Stimulated activated CD4-positive, alpha-beta T cell treated with anti-CD3 and anti-CD28 coated beads, Interleukin-12 subunit alpha, Interleukin-12 subunit beta, amount 100 ng/mL, for 4 hours (primary cell): ENCODE measurements at regions not wholly inside any gene's neighbourhood (a gene's known extent, or its start where the extent isn't known, plus 50 kb on each side); places are given as distances from the start of the nearest gene placed in this dataset.

Experiments
- DNase-seq: peaks from one replicate; pipeline ENCODE4 v3.0.0-alpha.2; 2020

DNA sequence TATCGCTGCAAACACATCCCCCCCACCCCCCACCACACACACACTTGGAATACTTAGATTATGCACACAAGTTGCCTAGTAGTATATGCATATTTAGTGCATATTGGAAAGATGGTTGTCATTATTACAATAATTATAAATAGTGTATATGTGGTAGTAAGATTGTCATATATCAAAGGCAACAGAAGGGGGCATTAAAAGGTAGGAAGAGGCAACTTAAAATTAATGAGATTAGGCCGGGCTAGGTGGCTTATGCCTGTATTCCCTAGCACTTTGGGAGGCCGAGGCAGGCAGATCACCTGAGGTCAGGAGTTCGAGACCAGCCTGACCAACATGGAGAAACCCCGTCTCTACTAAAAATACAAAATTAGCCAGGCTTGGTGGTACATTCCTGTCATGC is 52.1 kb downstream of the GSC start:
- no peak for DNase-seq

DNA sequence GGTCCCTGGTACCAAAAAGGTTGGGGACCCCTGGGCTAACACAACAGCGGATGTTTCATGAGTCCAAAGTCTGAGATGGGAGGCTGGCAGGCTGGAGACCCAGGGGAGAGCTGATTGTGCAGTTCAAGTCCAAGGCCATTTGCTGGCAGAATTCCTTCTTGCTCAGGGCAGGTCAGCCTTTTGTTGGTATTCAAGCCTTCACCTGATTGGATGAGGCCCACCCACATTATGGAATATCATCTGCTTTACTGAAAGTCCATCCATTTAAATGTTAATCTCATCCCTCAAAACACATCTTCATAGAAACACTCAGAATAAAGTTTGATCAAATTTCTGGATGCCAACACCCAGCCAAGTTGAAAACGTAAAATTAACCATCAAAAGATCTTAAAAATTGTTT is 52.9 kb downstream of the GSC start:
- DNase-seq: no peak

- no peak for DNase-seq
Observed at GRCh38 chr14:94713115-94713514, 56.8 kb downstream of the GSC start.

GRCh38 chr14:94710731-94711130 is 59.2 kb downstream of the GSC start:
- DNase-seq: no peak

GRCh38 chr14:94707494-94707893 is 62.4 kb downstream of the GSC start:
- no peak for DNase-seq

DNA sequence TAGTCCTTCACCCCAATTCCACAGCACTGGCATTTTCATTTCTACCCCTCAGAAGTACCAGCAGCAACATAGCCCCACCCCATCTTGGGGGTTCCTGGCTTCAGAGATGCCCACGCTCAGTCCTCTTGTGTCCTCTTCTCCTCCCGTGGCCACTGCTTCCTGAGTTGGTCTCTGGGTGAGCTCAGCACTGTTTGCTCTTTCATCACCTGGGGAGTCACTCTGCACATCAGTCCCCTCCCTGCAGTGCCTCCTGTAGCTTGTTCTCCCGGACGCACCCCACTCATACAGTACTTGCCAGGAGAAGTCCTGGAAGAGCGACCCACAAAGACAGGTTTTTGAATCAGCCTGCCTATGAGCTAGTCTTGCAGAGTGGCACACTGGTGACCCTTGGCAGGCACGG is 63.8 kb downstream of the GSC start:
- no peak for DNase-seq

DNA sequence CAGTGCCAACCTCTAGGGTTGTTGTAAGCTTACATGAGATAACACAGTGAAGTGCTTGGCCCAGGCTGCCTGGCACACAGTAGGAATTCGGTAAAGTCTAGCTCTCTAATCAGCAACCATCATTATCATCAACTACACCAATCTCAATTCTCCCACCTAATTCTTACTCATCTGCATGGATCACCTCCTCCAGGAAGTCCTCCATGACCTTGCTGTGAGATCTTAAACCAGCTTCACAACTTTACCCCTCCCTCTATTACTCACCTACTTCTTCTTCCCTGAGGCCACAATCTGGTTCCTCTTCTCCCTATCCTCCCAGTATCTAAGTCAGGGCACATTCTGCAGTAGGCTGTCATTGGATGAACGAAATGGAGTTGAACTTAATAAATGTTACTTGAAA is 67.3 kb downstream of the GSC start:
- no peak for DNase-seq

- no peak for DNase-seq
Observed at GRCh38 chr14:94701861-94702370, 68.0 kb downstream of the GSC start.

- no peak for DNase-seq
Observed at GRCh38 chr14:94700336-94700735, 69.6 kb downstream of the GSC start.

GRCh38 chr14:94699831-94700230 is 70.1 kb downstream of the GSC start:
- no peak for DNase-seq

- DNase-seq: no peak
Observed at GRCh38 chr14:94697773-94698556, 71.9 kb downstream of the GSC start.

DNA sequence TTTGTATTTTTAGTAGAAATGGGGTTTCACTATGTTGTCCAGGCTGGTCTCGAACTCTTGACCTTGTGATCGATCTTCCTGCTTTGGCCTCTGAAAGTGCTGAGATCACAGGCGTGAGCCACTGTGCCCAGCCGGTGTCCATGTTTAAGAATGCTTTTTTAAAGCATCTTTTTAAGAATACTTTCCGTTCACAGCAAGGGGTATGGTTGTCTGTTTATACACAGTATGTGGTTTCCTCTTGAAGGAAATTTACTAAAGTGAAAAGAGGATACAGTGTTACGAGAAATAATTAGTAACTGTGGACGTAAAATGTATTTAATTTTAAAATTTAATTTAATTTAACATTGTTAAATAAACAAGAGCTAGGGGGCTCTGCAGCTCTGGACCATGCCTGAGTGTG is 73.4 kb downstream of the GSC start:
- DNase-seq: no peak

GRCh38 chr14:94695231-94695630 is 74.7 kb downstream of the GSC start:
- no peak for DNase-seq

DNA sequence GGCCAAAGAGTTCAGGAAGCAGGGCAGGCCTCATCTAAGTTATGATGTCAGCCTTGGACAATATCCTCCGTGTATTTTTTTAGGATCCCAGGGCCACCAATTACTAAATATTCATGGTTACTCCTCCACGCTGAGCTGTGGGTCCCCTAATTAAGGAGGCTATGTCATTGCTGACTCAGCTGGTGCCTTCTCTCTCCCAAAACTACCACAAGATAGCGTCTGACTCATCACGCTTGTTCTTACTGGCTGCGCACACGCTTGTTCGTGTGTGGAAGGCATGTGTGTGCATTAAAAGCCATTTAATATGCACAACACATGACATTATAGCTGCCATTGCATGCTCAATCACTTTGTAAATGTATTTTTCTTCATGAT is 78.3 kb downstream of the GSC start:
- no peak for DNase-seq

DNA sequence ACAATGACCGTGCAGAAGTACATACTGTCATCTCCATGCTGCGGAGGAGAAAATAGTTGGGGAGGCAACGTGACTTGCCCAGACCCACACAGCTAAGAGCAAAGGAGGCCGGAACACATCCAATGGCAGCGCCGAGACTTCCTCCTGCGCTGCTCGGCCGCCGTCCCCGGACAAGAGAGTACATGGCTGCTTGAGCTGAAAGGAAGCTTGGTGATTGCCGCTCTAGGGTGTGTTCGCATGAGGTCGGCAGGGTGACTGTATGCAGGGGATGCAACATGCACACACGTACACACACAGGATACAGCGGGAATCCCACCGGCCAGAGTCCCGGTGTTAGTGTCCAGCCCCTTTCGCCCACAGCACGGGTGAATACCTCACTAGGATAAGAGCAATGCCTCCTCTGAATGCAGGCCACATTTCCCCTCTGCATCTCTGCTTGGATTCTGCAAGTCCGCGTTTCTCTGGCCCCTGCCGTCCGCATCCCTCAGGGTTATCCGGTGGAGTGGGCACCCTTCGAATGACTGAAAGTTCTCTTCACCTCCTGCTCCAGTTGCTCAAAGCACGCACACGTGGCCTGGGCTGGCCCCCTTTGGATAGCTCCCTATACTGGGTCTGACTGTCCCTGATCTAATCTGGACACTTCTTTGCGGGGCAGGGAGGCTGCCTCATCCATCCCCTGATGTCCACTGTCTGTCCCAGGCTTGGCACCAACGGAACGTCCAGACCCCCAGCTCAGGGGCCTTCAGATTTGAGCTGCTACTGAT is 78.8 kb downstream of the GSC start:
- no peak for DNase-seq

GRCh38 chr14:94690486-94690885 is 78.3 kb downstream of the SERPINA3 start:
- no peak for DNase-seq

DNA sequence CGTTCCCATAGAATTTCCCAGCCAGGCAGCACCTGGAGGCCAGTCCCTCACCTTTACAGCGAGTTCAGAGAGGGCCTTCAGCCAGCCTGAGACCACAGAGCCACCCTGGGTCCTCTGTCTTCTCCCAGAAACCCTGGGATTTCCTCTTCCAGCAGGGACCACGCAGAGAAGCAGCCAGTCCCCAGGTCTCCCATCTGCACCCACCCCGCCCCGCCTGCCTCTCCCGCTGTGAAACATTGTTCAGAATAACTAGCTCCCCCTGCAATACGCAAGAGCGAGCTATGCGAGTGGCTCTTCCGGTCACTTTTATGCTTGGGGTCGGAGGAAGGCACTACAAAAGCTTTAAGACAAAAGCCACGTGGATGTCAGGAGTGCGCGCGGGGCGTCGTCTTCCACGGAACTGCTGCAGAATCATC is 77.8 kb downstream of the SERPINA3 start:
- no peak for DNase-seq

DNA sequence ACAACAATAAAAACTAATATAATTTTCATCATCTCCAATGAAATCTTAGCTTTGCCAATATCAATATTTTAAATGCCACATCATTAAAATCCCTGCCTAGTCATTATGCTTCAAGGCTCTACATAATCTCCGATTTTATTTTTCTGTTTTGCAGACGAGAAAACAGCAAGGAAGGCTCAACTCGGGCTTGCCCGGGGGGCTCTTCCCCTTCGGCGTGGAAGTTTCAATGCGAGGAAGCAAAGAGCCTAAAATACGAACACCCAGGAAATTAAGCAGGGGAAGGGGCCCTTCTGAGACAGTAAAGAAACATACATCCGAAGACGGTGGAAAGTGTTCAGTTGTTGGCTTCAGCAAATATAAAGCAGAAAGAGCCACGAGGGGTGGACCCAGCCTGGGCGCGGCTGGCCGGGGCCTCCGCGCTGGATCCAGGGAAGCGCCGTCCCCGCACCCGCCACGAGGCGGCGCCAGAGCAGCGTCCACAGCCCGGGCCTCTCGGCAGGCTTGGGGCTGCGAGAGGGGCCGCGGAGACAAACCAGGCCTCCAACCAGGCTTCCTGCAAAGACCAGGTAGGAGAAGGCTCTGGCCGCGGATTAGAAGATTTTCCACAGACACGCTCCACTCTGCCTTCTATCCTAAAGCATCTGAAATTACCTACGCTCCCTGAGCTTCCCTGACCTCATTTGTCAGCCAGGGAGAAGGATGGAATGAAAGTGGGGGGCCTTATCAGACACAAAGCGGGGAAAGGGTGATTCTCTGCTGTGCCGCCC is 77.2 kb downstream of the SERPINA3 start:
- DNase-seq: peak; percentile 46

- no peak for DNase-seq
Observed at GRCh38 chr14:94686511-94687160, 74.4 kb downstream of the SERPINA3 start.

GRCh38 chr14:94685681-94686485 is 73.7 kb downstream of the SERPINA3 start:
- DNase-seq: no peak

- no peak for DNase-seq
Observed at GRCh38 chr14:94685166-94685581, 73.0 kb downstream of the SERPINA3 start.

- no peak for DNase-seq
Observed at GRCh38 chr14:94682736-94683135, 70.5 kb downstream of the SERPINA3 start.
